NOMO-1 treated with DMSO at 0.1 percent for 48 hours (cell line): ENCODE measurements at regions not wholly inside any gene's neighbourhood (a gene's known extent, or its start where the extent isn't known, plus 50 kb on each side); places are given as distances from the start of the nearest gene placed in this dataset.

ENCODE experiments used
- DNase-seq: peaks from one replicate; lab custom pipeline; 2025; ENCODE audit not compliant: unreplicated experiment; lab: John Stamatoyannopoulos, UW

DNA sequence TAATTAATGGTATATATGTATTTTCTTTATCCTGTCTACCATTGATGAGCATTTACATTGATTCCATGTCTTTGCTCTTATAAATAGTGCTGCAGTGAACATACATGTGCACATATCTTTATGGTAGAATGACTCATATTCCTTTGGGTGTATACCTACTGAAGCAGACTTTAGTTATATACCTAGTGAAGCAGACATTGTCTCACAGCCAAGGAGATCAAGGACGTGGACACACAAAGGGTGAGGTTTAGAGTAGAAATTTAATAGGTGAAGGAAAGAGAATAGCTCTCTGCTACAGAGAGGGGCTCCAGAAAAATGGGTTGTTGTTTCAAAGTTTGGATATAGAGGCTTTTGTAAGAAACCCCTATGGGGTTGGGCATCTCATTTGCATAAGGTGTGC lies 700.3 kb downstream of the CDH11 start:
- DNase-seq, result no peak

DNA sequence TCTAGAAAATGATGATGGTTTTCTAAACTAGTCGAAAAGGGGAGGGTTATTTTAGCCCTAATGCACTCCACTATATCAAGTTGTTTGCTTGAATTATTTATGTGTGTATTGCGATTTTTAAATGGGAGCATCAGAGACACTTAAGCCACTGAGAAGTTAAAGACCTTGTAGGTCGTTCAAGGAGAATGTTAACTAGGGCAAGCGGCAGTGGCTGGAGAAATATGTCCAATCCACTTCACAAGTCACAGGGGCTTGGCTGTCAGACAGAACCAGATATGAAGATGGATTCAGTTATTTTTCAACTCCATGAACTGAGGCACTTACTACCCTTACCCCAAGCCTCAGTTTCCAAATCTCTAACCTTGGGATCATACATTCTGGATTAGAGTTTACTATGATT lies 702.0 kb downstream of the CDH11 start:
- no peak for DNase-seq

DNA sequence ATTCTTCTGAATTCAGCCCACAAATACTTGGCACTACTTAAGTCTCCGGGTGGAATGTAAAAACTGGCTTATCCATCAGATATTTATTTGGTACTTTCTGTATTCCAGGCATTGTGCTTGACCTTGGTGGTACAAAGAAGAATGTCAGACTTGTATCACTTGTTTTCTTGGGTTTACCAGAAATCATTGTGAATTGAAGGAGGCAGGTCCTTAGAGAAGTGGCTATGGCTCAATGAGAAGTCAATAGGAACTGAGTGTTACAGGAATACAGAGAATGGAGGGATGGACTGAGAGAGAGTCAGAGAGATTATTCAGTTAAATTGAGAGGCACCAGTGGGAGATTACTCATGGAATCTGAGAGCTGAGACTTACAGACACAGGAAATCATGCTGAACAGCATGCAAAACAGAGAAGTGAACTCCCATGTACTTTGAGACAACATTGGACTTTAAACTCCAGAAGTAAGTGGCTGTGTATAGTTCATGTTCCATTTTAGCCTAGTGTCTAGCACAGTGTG lies 704.1 kb downstream of the CDH11 start:
- no peak for DNase-seq

DNA sequence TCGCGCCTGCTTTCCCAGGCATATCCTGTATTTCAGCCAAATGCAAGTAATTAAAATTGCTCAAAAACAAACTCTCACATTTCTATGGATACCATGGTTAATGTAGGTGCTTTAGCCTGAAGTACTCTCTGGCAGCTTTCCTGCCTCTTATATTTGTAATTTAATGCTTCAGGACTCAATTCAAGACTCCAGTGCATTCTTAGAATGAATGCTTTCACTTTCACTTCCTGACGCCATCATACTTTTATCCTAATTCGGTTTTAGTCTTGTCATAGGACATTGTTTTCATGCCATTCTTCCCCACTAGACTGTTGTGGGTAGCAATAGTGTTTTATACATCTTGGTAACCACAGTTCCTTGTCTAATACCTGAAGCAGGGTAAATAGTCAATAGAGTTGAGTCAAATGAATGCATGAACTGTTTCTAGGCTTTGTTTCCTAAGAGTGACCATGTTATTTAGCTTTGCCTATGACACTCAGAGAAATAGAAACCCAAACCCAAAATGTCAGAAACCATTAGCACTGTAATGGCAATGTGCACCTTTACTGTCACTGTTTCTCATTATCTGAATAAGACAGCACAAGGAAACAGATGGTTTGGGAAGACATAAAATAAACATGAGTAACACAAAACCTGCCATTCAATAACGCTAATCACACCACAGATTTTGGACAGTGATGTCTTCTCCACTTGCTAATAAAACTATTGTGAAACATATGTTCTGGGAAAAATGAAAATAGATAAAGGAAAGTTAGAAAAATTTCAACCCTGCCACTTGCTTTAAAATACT lies 705.5 kb downstream of the CDH11 start:
- DNase-seq, result no peak

DNA sequence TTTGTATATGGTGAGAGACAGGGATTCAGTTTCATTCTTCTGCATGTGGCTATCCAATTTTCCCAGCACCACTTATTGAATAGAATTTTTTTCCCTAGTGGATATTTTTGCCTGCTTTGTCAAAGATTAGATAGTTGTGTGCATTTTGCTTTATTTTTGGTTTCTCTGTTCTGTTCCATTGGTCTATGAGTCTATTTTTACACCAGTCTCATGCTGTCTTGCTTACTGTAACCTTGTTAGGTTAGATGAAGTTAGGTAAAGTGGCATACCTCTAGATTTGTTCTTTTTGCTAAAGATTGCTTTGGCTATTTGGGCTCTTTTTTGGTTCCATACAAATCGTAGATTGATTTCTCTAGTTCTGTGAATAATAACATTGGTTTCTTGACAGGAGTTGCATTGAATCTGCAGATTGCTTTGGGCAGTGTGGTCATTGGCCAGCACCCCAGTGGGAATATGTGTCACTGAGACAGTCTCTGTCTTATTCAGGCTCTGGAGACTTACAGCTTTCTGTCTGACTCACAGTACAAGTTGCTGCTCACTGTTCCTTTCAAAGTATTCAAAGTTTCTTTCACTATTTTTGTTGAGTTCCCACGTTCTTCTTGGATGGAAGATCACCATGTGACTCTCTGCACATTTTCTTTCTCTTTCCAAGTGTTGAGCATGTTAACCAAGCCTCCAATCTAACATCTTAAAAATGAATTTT lies 709.1 kb downstream of the CDH11 start:
- DNase-seq, result no peak

DNA sequence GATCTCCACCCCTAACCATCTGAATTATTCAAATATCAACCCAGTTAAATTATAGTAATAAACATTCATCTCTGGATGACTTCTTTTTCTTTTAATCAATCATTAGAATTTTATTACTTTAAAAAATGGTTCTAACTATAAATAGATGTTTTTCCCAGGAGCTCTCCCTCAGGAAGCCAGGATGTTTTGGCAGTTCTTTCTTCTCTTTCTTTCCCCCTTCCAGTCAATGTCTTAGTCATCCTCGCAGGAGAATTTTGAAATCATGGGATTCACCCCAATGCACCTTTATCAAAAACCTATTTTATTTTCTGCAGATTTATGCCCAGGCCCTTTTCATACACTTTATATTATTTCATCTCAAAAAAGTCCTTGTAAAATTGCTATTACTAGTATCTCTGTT lies 711.6 kb downstream of the CDH11 start:
- DNase-seq, result no peak

DNA sequence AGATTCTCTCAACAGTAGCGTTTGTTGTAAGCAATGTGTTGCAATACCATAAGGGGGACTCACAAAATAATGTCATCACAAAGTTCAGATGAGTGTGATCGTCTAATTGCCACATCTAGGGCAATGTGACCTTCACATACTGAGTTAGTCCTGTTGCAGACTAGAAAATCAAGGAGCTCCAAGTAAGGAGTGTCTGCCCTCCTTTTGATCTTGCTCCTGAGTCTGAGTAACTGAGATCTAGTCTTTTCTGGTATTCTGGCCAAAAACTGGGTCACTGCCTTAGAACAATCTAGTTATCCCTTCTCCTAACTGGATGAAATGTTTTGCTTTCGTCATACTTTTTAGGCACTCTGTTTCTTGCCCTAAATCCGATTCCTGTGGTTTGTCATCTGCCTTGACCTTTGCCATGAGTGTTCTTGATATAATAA lies 712.1 kb downstream of the CDH11 start:
- no peak for DNase-seq

DNA sequence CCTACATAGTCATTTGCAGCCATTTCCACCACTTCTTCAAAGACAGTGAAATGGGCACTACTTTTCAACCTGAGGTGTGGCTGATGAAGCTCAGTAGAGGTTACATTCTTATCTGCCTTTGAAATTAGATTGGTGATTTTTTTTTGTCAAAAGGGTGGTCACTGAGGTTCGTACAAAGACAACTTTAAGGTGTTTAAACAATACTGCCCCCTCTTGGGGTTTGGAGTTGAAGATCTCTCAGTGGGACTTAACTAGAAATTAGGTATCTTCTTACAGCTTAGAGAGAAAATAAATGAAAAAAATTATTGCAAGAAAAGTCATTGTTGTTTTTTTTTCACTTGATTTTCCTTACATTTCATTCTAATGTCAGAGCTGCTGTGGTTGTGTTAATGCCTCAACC lies 713.2 kb downstream of the CDH11 start:
- DNase-seq, result no peak

DNA sequence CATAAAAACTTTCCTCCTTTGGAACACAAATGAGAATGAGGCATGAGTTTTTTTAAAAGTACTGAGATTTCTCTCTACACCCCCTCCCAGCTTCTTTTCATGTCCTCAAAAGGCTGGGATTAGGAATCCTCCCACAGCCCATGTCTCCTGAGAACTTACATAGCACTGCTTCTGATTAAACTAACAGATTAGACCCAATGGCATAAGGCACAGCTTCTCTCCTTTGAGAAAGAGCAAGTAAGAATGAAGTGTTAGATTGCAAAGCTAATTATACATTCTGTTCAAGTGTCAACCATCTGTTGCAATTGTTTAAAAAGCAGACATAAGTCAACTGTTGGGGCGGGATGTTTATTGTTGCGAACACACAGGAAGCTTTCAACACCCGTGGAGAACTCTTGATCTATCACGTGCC lies 715.1 kb downstream of the CDH11 start:
- no peak for DNase-seq

DNA sequence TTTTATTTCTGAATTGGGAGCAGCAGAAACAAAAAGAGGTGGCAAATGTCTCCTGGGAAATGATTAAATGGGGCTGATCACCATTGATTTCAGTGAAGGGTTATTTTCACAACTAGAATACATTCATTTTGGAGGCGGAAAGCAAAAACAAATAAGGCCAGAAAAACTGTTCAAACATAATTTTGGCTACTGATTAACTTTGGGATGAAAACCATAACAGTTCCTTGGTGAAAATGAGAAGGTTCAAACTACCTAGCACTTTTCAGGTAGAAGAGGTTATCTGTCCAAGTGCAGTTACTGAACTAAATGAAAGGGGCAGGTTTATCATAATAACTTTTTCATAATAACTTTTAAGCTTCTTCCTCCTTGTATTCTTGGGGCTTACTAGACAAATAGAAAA lies 718.5 kb downstream of the CDH11 start:
- no peak for DNase-seq

DNA sequence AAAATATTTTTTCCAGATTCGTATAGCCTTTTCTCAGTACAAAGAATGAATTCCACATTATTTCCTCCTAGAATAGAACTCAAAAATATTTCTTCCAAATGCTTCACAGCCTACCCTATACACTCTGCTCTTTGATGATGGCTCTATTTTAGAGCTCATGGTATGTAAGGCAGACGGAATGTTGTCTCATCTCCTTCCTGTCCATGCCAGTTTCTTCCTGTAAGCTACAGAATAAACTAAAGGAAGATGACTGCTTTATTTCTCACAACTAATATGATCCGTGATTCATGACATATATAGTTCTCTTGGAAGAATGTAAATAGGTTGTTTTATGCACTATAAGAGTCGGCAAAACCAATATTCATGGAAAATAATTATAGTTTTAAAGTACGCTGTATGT lies 723.1 kb downstream of the CDH11 start:
- DNase-seq, result no peak

DNA sequence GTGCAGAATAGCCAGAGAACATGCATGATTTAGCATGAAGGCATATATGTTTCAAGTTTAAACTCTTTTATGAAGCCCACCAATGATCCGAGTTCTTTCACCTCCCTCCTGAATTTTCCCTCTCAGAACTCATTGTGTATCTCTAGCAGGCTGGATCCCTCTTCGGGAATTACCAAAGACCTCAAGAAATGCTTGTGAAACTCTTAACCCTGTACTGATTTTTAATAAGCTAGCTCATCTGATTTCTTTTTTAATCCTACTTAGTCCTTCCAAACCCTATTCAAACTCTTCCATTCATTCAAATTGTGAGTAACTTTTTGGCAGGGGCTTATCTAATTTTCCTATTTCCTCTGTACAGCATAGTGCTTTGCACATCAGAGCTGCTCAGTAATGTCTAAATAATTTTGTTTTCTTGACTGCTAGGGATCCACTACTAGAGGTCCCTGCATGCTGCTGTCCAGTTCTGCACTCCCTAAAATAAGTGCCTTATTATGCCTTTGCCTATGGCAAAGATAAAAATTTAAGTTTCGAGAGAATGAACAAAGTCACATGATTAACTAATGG lies 723.8 kb downstream of the CDH11 start:
- DNase-seq, result no peak

DNA sequence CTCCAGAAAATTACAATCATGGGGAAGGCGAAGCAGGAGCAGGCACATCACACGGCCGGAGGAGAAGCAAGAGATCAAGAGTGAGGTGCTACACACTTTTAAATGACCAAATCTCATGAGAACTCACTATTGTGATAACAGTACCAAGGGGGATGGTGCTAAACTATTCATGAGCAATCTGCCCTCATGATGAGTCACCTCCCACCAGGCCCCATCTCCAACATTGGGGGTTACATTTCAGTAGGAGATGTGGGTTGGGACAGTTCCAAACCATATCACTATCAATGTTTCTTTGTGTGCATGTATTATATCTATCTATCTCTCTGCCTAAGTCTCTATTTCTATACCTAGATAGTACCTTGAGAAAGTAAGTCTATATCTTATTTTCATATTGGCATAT lies 724.8 kb downstream of the CDH11 start:
- DNase-seq, result no peak

DNA sequence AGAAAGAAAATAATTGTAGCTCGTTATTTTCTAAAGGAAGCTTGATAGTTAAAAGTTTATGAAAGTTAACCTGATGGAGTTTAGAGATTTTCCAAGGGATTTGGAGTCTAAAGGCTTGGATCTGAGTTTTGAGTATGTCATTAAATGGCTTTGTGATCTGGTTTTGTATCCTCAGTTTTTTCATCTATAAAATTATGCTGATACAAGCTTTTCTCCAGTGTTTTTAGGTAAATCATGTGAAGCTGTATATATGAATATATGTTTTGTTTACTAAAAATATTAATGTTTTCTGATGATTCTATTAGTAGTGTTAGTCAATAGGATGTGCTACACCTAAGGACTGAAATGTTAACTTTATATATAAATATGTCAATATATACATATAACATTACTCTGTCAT lies 727.8 kb downstream of the CDH11 start:
- no peak for DNase-seq

DNA sequence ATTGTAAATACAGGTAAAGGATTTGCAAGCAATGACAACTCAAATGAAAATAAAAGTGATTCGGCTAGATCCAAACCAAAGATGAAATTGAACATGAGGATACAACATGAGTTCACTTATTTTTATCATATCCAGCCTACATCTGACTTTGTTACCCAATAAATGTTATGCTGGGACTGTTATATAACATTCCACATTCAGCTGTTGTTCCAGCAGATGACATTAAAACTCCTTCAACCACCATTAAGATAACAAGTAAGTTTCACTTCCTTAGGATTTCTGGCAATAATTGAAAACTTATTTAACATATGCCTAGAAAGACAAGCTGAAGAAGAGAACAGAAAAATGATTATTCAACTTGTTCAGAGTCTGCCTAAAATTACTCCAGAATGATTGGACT lies 729.4 kb downstream of the CDH11 start:
- DNase-seq, result no peak

DNA sequence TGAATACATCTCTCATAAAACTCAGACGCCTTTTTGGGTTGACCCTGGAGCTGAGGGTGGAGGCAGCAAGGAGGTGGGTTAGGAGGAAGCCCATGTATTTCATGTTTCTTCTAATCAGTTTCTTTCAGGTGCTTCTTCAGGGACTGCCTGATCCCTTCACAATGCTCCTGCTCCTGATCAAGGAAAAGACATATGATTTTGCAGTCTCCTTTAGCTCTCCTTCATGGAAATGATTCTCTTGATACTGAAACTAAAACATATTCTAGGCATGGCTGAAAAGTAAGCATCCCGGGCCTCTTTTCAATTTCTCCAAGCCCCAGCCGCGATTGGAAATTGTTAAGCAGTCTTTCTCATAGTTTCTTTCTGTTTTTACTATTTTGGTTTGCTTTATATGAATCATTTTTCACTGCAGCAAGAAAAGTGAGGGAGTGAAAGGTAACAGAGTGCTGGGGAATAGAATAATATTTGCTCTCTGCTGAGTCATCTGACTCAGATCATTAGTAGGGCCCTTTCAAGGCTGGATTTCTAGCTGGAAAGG lies 730.7 kb downstream of the CDH11 start:
- DNase-seq, result no peak

DNA sequence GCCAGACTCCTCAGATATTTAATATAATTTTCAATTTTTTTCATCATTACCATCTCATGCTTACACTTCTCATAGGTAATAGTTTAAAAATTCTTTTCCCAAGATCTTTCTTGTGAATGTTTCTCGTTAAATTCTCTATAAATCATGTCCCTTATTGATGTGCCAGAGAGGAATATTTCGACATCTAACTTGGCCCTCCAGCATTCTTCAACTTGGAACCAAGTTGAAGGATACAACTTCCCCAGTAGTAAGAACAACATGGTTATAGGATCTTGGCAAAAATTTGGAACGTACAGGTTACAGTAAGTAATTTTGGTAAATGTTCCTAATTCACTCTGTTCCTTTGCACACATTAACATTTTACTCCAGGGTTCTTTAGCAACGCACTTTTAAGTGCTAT lies 731.8 kb downstream of the CDH11 start:
- no peak for DNase-seq

DNA sequence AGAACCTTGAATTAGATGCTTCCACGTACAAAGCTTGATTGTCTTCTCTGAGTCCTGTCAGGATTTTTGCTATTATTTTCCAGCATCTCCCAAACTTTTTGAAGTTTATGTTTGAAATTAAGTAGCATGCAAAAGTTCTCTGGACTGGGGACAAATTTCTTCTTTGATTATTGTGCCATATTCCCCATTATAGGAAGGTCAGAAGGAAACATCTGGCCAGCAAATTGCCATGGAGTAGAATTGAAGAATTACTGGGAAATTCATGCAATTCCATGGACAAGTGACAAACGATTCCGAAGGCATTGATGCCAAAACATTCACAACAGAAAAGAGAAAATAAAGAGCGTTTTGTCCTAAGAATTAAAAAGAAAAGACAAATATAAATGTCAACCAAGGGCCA lies 737.2 kb downstream of the CDH11 start:
- no peak for DNase-seq

DNA sequence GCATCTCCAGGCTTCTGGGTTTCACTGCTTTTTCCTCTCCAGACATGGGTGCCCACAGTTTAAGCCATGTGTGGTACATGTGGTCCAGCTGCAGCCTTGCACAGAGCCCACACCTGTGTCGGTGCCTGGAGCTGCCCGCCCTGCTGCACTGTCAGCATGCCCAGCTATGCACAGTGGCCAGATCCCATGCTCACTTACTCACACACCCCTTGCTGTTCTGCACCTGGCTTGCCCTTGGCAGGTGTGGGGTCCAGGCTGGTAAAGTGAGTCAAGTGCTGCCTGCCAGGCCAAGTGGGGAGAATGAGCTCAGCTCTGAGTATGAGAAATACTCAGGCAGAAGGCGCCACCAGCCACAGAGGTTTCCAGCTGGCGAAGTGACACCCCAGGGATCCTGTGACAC lies 739.9 kb downstream of the CDH11 start:
- no peak for DNase-seq

DNA sequence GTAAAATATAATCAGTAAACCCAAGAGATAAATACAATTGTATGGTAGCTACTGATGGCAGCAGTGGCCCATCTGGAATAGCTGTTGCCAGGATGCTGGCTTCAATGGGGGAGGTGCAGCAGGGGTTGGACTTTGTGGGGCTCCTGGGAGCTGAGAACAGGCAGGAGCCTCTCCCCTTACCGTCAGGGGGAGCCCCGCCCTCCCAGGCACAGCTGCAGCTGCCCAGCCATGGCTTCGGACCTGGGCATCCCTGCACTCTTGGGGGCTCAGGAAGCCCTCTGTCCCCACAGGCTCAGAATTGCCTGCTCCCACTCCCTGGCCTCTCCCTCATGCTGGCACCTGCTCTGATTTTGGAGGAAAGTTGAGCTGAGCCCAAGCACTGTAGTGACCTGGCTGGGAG lies 741.1 kb downstream of the CDH11 start:
- no peak for DNase-seq

DNA sequence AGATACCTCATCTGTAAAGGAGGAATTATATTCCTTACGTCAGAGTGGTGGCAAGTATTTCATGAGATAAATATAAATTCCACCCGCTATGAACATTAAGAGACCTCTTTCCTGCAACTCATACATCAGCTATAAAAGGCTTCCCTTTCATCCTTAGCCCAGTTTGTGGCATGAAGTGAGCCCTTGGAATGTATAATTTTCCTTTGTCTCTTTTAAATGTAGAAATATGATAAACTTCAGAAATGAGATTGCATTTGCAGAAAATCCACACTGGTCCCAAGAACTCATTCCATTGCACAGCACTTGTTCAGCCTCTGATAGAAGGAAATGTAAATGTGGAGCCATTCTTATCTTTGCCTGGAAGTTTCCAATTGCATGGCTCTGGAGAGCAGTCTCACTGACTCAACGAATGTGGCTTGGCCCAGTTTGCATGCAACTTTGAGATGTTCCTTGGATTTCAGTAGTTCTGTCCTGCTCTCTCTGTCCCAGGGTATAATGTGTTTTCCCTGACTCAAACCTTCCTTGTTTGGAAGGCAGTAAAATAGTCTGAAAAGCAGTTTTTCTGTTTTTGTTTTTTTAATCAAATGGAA lies 746.4 kb downstream of the CDH11 start:
- DNase-seq, result no peak

DNA sequence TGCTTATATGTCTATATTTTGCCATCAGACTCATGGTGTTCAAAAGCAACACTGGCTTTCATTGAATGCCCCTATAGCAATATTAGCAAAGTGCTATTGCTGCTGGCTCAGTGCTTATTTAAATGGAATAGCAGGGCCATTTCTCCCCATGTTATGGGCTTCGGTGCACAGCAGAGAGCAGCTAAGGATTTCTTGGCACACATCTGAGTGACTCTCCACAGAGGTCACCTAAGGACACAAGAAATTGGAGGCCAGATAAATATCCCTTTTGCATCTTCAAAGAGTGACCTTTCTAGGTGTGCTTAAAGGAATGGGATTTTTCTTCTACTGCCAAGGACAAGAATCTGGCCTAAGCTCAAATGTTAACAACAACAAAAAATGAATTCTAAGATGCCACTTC lies 751.8 kb downstream of the CDH11 start:
- no peak for DNase-seq
